ENCODE measurements at regions not wholly inside any gene's neighbourhood (a gene's known extent, or its start where the extent isn't known, plus 50 kb on each side); places are given as distances from the start of the nearest gene placed in this dataset.

GRCh38 chr5:145682197-145682899, 152.8 kb downstream of the PRELID2 start:
- DNase-seq (no peak), ATAC-seq (no peak)
- H3K27ac ChIP-seq, result no peak overlapping the region
- intact Hi-C loops (cut with DNase I), result no loop called here
- no peak for TF ChIP-seq CTCF (IDR thresholded peaks at IDR 0.05)
- H3K36me3 ChIP-seq, result no peaks in the 10 kb centered on the region
- no peaks in the 10 kb centered on the region for H3K4me1 ChIP-seq
- no peak overlapping the region for H3K4me3 ChIP-seq
- H3K9me3 ChIP-seq, result no peaks in the 10 kb centered on the region
- H3K27me3 ChIP-seq, result no peaks in the 10 kb centered on the region

- intact Hi-C loops (cut with DNase I), result no loop called here
- peak in 2 of 4 donors; percentile 49 to 67 for DNase-seq
- H3K9me3 ChIP-seq, result no peaks in the 10 kb centered on the region
- peak; percentile 98 for ATAC-seq
- no peak overlapping the region for H3K4me3 ChIP-seq
- no peaks in the 10 kb centered on the region for H3K36me3 ChIP-seq
- no peaks in the 10 kb centered on the region for H3K27me3 ChIP-seq
- no peaks in the 10 kb centered on the region for H3K4me1 ChIP-seq
- no peak overlapping the region for H3K27ac ChIP-seq
- TF ChIP-seq CTCF (IDR thresholded peaks at IDR 0.05), result peak; percentile 65 to 74
These were observed 153.5 kb downstream of the PRELID2 start for GRCh38 chr5:145681686-145682085.

- DNase-seq (no peak), ATAC-seq (peak; percentile 75)
- H3K4me1 ChIP-seq, result no peaks in the 10 kb centered on the region
- H3K27me3 ChIP-seq, result no peaks in the 10 kb centered on the region
- no peak overlapping the region for H3K4me3 ChIP-seq
- no peaks in the 10 kb centered on the region for H3K36me3 ChIP-seq
- H3K9me3 ChIP-seq, result no peaks in the 10 kb centered on the region
- intact Hi-C loops (cut with DNase I), result no loop called here
- no peak for TF ChIP-seq CTCF (IDR thresholded peaks at IDR 0.05)
- H3K27ac ChIP-seq, result no peak overlapping the region
These were observed 153.9 kb downstream of the PRELID2 start for GRCh38 chr5:145681216-145681615.

- H3K27ac ChIP-seq, result no peak overlapping the region
- H3K4me3 ChIP-seq, result no peak overlapping the region
- DNase-seq (peak in 2 of 4 donors; percentile 37 to 46), ATAC-seq (peak; percentile 29)
- no peaks in the 10 kb centered on the region for H3K36me3 ChIP-seq
- H3K27me3 ChIP-seq, result no peaks in the 10 kb centered on the region
- H3K9me3 ChIP-seq, result no peaks in the 10 kb centered on the region
- intact Hi-C loops (cut with DNase I), result no loop called here
- TF ChIP-seq CTCF (IDR thresholded peaks at IDR 0.05), result no peak
- H3K4me1 ChIP-seq, result no peaks in the 10 kb centered on the region
These were observed 154.4 kb downstream of the PRELID2 start for GRCh38 chr5:145680767-145681166.

- ATAC-seq, result no peak
- Histone ChIP-seq H3K9me3 (no peaks in the 10 kb centered on the region), H3K27ac (no peak overlapping the region), H3K4me1 (no peaks in the 10 kb centered on the region), H3K36me3 (no peaks in the 10 kb centered on the region), H3K4me3 (no peak overlapping the region), H3K27me3 (no peaks in the 10 kb centered on the region)
- no peak for DNase-seq
- TF ChIP-seq CTCF (IDR thresholded peaks at IDR 0.05), result no peak
- intact Hi-C loops (cut with DNase I), result no loop called here
These were observed 155.0 kb downstream of the PRELID2 start for GRCh38 chr5:145680169-145680568.

Measured in left lung (tissue), 4 donors.